HepG2 (cell line): ENCODE measurements at regions not wholly inside any gene's neighbourhood (a gene's known extent, or its start where the extent isn't known, plus 50 kb on each side); places are given as distances from the start of the nearest gene placed in this dataset.

ENCODE experiments used
- DNMT3B ChIP-seq: conservative IDR thresholded peaks from 2 replicates; pipeline ENCODE4 v1.6.1; 2016; ENCODE audit warnings: missing biosample characterization, control low read depth
- EHMT2 ChIP-seq: fragments of 200-600 bp; sonication (generic); IDR thresholded peaks from 2 replicates; pipeline ENCODE4 v1.7.0; 2017; ENCODE audit warnings: antibody characterized with exemption, low read depth, low read length, borderline replicate concordance
- ERF ChIP-seq: IDR thresholded peaks from 2 replicates; pipeline ENCODE4 v1.6.1; 2018; ENCODE audit warnings: missing biosample characterization, missing genetic modification reagents
- KLF6 ChIP-seq: IDR thresholded peaks from 2 replicates; pipeline ENCODE4 v1.8.0; 2016; ENCODE audit warnings: missing biosample characterization, missing genetic modification reagents
- MAFF ChIP-seq: IDR thresholded peaks from 2 replicates; pipeline ENCODE4 v1.6.1; 2011; ENCODE audit warnings: low read depth, low read length, improper control_type of control experiment
- MEF2D ChIP-seq: sonication (generic); formaldehyde crosslinking; IDR thresholded peaks from 2 replicates; pipeline ENCODE4 v1.5.1; 2020; ENCODE audit warnings: mild to moderate bottlenecking, missing genetic modification reagents
- MLXIP ChIP-seq: sonication (generic); formaldehyde crosslinking; IDR thresholded peaks from 2 replicates; pipeline ENCODE4 v1.9.0; 2021; ENCODE audit warnings: missing genetic modification reagents, borderline replicate concordance
- SMARCE1 ChIP-seq: fragments of 450-650 bp; IDR thresholded peaks from 2 replicates; pipeline ENCODE4 v1.6.1; 2017; ENCODE audit warnings: borderline replicate concordance
- TBX3 ChIP-seq: fragments of 450-650 bp; IDR thresholded peaks from 2 replicates; pipeline ENCODE4 v1.6.1; 2017; ENCODE audit warnings: antibody characterized with exemption, mild to moderate bottlenecking, inconsistent platforms, borderline replicate concordance
- TGIF2 ChIP-seq: IDR thresholded peaks from 2 replicates; pipeline ENCODE4 v1.6.1; 2016; ENCODE audit warnings: control low read depth, missing compliant biosample characterization
- ZBTB1 ChIP-seq: sonication (generic); formaldehyde crosslinking; IDR thresholded peaks from 2 replicates; pipeline ENCODE4 v1.4.0; 2020; ENCODE audit warnings: missing genetic modification reagents, borderline replicate concordance
- ZNF264 ChIP-seq: sonication (generic); formaldehyde crosslinking; IDR thresholded peaks from 2 replicates; pipeline ENCODE4 v1.4.0; 2020; ENCODE audit warnings: missing genetic modification reagents
- ZNF335 ChIP-seq: sonication (generic); formaldehyde crosslinking; IDR thresholded peaks from 2 replicates; pipeline ENCODE4 v1.4.0; 2020; ENCODE audit warnings: missing genetic modification reagents
- ZNF557 ChIP-seq: sonication (generic); formaldehyde crosslinking; IDR thresholded peaks from 2 replicates; pipeline ENCODE4 v1.4.0; 2020; ENCODE audit warnings: missing genetic modification reagents
- ZNF607 ChIP-seq: sonication (generic); formaldehyde crosslinking; IDR thresholded peaks from 2 replicates; pipeline ENCODE4 v1.5.1; 2020; ENCODE audit warnings: missing genetic modification reagents, mild to moderate bottlenecking, borderline replicate concordance
- ZSCAN9 ChIP-seq: IDR thresholded peaks from 2 replicates; pipeline ENCODE4 v1.6.1; 2016; ENCODE audit warnings: borderline replicate concordance
- TF ChIP-seq, protein P1 (sequence below): sonication (generic); formaldehyde crosslinking; IDR thresholded peaks from 2 replicates; pipeline ENCODE4 v1.4.0; 2020; ENCODE audit warnings: missing genetic modification reagents, borderline replicate concordance
- TF ChIP-seq, protein P2 (sequence below): sonication (generic); formaldehyde crosslinking; IDR thresholded peaks from 2 replicates; pipeline ENCODE4 v1.5.1; 2020; ENCODE audit warnings: missing genetic modification reagents, mild to moderate bottlenecking, borderline replicate concordance
- TF ChIP-seq, protein P3 (sequence below): sonication (generic); formaldehyde crosslinking; IDR thresholded peaks from 2 replicates; pipeline ENCODE4 v1.4.0; 2020; ENCODE audit warnings: mild to moderate bottlenecking, missing genetic modification reagents

DNA sequence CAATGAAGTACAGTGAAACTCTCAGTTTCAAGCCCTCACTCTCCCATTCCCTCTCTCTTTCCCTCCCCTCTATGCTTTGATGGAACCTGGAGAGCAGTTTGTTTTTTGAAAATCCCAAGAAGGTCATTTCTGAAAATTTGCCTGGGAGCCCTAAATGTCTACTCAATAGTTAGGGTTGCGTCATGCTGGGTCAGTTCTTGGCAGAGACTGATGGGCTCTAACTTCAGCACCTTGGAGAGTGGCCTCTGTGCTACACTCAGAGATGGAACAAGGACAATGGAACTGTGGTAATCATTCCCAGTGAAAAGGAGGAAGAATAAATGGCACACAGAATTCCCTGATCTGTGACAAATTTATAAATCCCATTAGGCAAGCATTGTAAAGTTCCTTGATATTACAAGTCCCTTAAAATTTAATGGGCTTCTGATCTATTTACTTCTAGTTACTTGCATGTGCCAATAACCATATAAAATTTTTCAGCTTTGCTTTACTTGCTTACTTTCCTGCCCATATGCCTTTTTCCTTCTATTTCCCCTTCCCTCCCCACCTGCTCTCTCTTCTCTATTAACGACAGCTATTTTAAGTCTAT is 182.9 kb upstream of the KCND3 start (continued):
- TF ChIP-seq, protein P1, sequence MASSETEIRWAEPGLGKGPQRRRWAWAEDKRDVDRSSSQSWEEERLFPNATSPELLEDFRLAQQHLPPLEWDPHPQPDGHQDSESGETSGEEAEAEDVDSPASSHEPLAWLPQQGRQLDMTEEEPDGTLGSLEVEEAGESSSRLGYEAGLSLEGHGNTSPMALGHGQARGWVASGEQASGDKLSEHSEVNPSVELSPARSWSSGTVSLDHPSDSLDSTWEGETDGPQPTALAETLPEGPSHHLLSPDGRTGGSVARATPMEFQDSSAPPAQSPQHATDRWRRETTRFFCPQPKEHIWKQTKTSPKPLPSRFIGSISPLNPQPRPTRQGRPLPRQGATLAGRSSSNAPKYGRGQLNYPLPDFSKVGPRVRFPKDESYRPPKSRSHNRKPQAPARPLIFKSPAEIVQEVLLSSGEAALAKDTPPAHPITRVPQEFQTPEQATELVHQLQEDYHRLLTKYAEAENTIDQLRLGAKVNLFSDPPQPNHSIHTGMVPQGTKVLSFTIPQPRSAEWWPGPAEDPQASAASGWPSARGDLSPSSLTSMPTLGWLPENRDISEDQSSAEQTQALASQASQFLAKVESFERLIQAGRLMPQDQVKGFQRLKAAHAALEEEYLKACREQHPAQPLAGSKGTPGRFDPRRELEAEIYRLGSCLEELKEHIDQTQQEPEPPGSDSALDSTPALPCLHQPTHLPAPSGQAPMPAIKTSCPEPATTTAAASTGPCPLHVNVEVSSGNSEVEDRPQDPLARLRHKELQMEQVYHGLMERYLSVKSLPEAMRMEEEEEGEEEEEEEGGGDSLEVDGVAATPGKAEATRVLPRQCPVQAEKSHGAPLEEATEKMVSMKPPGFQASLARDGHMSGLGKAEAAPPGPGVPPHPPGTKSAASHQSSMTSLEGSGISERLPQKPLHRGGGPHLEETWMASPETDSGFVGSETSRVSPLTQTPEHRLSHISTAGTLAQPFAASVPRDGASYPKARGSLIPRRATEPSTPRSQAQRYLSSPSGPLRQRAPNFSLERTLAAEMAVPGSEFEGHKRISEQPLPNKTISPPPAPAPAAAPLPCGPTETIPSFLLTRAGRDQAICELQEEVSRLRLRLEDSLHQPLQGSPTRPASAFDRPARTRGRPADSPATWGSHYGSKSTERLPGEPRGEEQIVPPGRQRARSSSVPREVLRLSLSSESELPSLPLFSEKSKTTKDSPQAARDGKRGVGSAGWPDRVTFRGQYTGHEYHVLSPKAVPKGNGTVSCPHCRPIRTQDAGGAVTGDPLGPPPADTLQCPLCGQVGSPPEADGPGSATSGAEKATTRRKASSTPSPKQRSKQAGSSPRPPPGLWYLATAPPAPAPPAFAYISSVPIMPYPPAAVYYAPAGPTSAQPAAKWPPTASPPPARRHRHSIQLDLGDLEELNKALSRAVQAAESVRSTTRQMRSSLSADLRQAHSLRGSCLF (CRISPR knock-in tag), result 0 out of 2 replicates have a peak, but pooled peaks have one; percentile 46
- TF ChIP-seq MAFF (no peak), TBX3 (no peak), ZNF557 (CRISPR knock-in tag) (peak; percentile 73; the same call in 1 of the 2 replicates), ZSCAN9 (CRISPR knock-in tag) (0 out of 2 replicates have a peak, but pooled peaks have one; percentile 40), MLXIP (CRISPR knock-in tag) (0 out of 2 replicates have a peak, but pooled peaks have one; percentile 57), SMARCE1 (no peak), TGIF2 (peak; percentile 56; the same call in 1 of the 2 replicates), ZBTB1 (CRISPR knock-in tag) (no peak; the same call in 1 of the 2 replicates), ZNF335 (CRISPR knock-in tag) (peak; percentile 57; the same call in 1 of the 2 replicates), MEF2D (CRISPR knock-in tag) (0 out of 2 replicates have a peak, but pooled peaks have one; percentile 32), EHMT2 (peak; percentile 98), ZNF264 (CRISPR knock-in tag) (0 out of 2 replicates have a peak, but pooled peaks have one; percentile 38), KLF6 (peak; percentile 65; the same call in 1 of the 2 replicates), ZNF607 (peak; percentile 40; the same call in 1 of the 2 replicates), ERF (CRISPR knock-in tag) (0 out of 2 replicates have a peak, but pooled peaks have one; percentile 27), DNMT3B (CRISPR knock-in tag) (peak; percentile 71; the same call in 1 of the 2 replicates)
- TF ChIP-seq, protein P2, sequence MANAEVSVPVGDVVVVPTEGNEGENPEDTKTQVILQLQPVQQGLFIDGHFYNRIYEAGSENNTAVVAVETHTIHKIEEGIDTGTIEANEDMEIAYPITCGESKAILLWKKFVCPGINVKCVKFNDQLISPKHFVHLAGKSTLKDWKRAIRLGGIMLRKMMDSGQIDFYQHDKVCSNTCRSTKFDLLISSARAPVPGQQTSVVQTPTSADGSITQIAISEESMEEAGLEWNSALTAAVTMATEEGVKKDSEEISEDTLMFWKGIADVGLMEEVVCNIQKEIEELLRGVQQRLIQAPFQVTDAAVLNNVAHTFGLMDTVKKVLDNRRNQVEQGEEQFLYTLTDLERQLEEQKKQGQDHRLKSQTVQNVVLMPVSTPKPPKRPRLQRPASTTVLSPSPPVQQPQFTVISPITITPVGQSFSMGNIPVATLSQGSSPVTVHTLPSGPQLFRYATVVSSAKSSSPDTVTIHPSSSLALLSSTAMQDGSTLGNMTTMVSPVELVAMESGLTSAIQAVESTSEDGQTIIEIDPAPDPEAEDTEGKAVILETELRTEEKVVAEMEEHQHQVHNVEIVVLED (CRISPR knock-in tag), result no peak
- TF ChIP-seq, protein P3, sequence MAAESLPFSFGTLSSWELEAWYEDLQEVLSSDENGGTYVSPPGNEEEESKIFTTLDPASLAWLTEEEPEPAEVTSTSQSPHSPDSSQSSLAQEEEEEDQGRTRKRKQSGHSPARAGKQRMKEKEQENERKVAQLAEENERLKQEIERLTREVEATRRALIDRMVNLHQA (CRISPR knock-in tag), result no peak
